Neural cell (in vitro differentiated cells): ENCODE measurements at regions not wholly inside any gene's neighbourhood (a gene's known extent, or its start where the extent isn't known, plus 50 kb on each side); places are given as distances from the start of the nearest gene placed in this dataset.

Experiments used
- CTCF ChIP-seq: fragments of 450-650 bp; IDR thresholded peaks from 2 replicates; pipeline ENCODE4 v1.5.1; 2014; ENCODE audit warnings: antibody characterized with exemption, mild to moderate bottlenecking, moderate library complexity; ENCODE audit not compliant: poor library complexity, severe bottlenecking
- EP300 ChIP-seq: fragments of 450-650 bp; conservative IDR thresholded peaks from 2 replicates; pipeline ENCODE4 v1.6.1; 2014; ENCODE audit warnings: antibody characterized with exemption, mild to moderate bottlenecking, moderate library complexity; ENCODE audit not compliant: poor library complexity, severe bottlenecking
- EZH2 ChIP-seq: fragments of 200-600, 300-800 bp; shearing (Covaris generic), sonication (generic); IDR thresholded peaks from 2 replicates; pipeline ENCODE4 v1.6.1; 2014; ENCODE audit warnings: antibody characterized with exemption, low read length, borderline replicate concordance, mild to moderate bottlenecking; ENCODE audit not compliant: insufficient read depth, poor library complexity, severe bottlenecking
- POLR2AphosphoS5 ChIP-seq: IDR thresholded peaks from 2 replicates; pipeline ENCODE4 v1.6.1; 2012
- RAD21 ChIP-seq: fragments of 450-650 bp; conservative IDR thresholded peaks from 2 replicates; pipeline ENCODE4 v1.6.1; 2014; ENCODE audit warnings: antibody characterized with exemption, mild to moderate bottlenecking, moderate library complexity
- REST ChIP-seq: IDR thresholded peaks from 2 replicates; pipeline ENCODE4 v1.6.1; 2012; ENCODE audit warnings: borderline replicate concordance
- SMC3 ChIP-seq: fragments of 450-650 bp; conservative IDR thresholded peaks from 2 replicates; pipeline ENCODE4 v1.6.1; 2014; ENCODE audit warnings: antibody characterized with exemption, mild to moderate bottlenecking, moderate library complexity; ENCODE audit not compliant: poor library complexity

GRCh38 chr5:12611132-12611531 lies 706.9 kb upstream of the CTNND2 start:
- TF ChIP-seq POLR2AphosphoS5, result no peak
- TF ChIP-seq CTCF, result no peak
- TF ChIP-seq REST, result no peak
- no peak for TF ChIP-seq EP300
- no peak for TF ChIP-seq EZH2
- TF ChIP-seq RAD21, result no peak
- no peak for TF ChIP-seq SMC3
